ENCODE measurements at regions not wholly inside any gene's neighbourhood (a gene's known extent, or its start where the extent isn't known, plus 50 kb on each side); places are given as distances from the start of the nearest gene placed in this dataset.

DNA sequence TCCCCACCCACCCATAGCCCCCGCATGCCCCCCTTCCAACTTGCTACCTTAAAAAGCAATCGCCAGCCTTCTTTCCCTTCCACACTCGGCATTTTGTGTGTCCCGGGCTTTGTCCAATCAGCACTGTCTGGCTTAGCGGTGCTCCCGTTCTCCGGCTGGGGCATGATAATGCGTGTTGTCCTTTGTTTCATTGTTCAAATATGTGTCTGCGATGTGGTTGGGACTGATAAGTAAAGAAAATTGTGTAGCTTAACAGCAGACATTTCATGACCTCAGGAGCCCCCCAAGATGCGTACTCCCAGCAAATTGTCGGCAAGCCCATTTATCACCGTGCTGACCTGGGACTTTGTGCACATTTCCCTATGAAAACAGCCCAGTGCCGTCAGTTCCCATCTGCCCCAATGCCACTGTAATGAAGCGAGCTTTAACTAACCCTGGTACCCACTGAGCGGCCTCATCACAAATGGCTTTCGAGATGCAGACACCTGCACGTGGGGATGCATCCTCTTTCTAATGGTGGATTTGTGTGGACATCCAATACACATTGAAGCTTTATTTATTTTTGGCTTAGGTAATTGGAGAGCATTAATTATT lies 167.0 kb upstream of the E2F8 start:
- intact Hi-C loops (cut with DNase I): no loop called here
- ATAC-seq (no peak), DNase-seq (no peak)
- peaks cover 11% of the 10 kb centered on the region for H3K4me1 ChIP-seq
- H3K27ac ChIP-seq: no peak overlapping the region
- H3K27me3 ChIP-seq: no peaks in the 10 kb centered on the region
- H3K36me3 ChIP-seq: no peaks in the 10 kb centered on the region
- H3K4me3 ChIP-seq: no peak overlapping the region
- no peaks in the 10 kb centered on the region for H3K9me3 ChIP-seq
- TF ChIP-seq CTCF (IDR thresholded peaks at IDR 0.05): no peak

DNA sequence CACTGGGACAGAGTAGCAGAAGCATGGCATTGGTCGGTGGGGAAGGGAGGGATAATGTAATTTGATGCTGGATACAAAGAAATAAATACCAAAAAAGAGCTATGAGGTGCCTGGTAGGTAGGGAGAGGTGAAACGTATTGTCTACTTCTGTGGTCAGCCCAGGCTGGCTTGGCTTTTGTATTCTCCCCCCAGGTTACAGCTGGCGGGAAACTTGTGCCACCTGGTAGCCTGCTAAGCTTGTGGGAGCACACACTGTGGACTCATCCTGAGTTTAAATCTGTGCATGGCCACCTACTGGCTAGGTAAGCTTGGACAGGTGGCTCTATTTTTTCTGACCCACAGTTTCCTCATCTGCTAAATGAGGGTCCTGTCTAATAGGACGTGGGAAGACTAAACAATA lies 165.2 kb upstream of the E2F8 start:
- no peak for TF ChIP-seq CTCF (IDR thresholded peaks at IDR 0.05)
- Histone ChIP-seq H3K4me1 (peaks cover 11% of the 10 kb centered on the region), H3K27ac (no peak overlapping the region), H3K4me3 (no peak overlapping the region), H3K9me3 (no peaks in the 10 kb centered on the region), H3K27me3 (no peaks in the 10 kb centered on the region), H3K36me3 (no peaks in the 10 kb centered on the region)
- ATAC-seq: no peak
- intact Hi-C loops (cut with DNase I): no loop called here
- no peak for DNase-seq

DNA sequence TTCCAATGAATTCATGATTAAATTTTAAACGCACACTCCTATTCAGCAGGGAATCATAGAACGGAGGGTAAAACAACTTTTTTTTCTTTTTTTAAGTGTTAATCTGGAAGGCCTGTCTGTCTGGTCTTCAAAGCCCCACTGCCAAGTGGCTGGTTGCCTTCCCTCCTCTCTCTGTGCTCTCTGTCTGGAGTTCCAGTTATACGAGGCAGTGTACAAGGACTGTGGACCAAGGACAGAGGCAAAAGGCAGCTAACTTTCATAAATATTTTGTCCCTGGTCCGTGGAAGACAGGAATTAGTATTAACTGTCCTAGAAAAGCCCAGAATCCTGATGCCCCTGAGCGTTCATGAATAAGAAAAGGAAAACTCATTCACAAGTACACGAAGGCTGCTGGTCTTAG lies 164.0 kb upstream of the E2F8 start:
- Histone ChIP-seq H3K36me3 (no peaks in the 10 kb centered on the region), H3K9me3 (no peaks in the 10 kb centered on the region), H3K27ac (no peak overlapping the region), H3K4me3 (no peak overlapping the region), H3K4me1 (peaks cover 11% of the 10 kb centered on the region), H3K27me3 (no peaks in the 10 kb centered on the region)
- DNase-seq: no peak
- ATAC-seq: no peak
- TF ChIP-seq CTCF (IDR thresholded peaks at IDR 0.05): no peak
- intact Hi-C loops (cut with DNase I): no loop called here

GRCh38 chr11:19403196-19403895 lies 162.6 kb upstream of the E2F8 start:
- no peaks in the 10 kb centered on the region for H3K36me3 ChIP-seq
- ATAC-seq: no peak
- H3K27ac ChIP-seq: no peak overlapping the region
- H3K4me1 ChIP-seq: peaks cover 8% of the 10 kb centered on the region
- no peaks in the 10 kb centered on the region for H3K9me3 ChIP-seq
- intact Hi-C loops (cut with DNase I): no loop called here
- DNase-seq: no peak
- no peaks in the 10 kb centered on the region for H3K27me3 ChIP-seq
- TF ChIP-seq CTCF (IDR thresholded peaks at IDR 0.05): no peak
- H3K4me3 ChIP-seq: no peak overlapping the region

GRCh38 chr11:19400296-19400695 lies 159.6 kb upstream of the E2F8 start:
- DNase-seq: no peak
- Histone ChIP-seq H3K4me3 (no peak overlapping the region), H3K27me3 (no peaks in the 10 kb centered on the region), H3K27ac (no peak overlapping the region), H3K9me3 (no peaks in the 10 kb centered on the region), H3K36me3 (no peaks in the 10 kb centered on the region), H3K4me1 (peaks cover 4% of the 10 kb centered on the region)
- ATAC-seq: no peak
- TF ChIP-seq CTCF (IDR thresholded peaks at IDR 0.05): no peak
- intact Hi-C loops (cut with DNase I): no loop called here

Data from upper lobe of right lung (tissue), 1 donor.